GM19025 (cell line): ENCODE measurements at regions not wholly inside any gene's neighbourhood (a gene's known extent, or its start where the extent isn't known, plus 50 kb on each side); places are given as distances from the start of the nearest gene placed in this dataset.

Source experiments
- ATAC-seq: cut with Tn5 transposase; IDR thresholded peaks from one replicate; pipeline ENCODE4 v1.9.1; 2021; ENCODE audit warnings: mild to moderate bottlenecking, low read depth, moderate library complexity; ENCODE audit not compliant: unreplicated experiment

GRCh38 chr20:22335210-22335609 is 249.2 kb downstream of the FOXA2 start:
- ATAC-seq: no peak

- no peak for ATAC-seq
These were observed 250.4 kb downstream of the FOXA2 start for GRCh38 chr20:22333885-22334545.

- ATAC-seq: no peak
These were observed 259.9 kb downstream of the FOXA2 start for GRCh38 chr20:22324505-22324904.

GRCh38 chr20:22322513-22322912 is 261.9 kb downstream of the FOXA2 start:
- ATAC-seq: no peak

GRCh38 chr20:22321191-22321590 is 263.2 kb downstream of the FOXA2 start:
- no peak for ATAC-seq

GRCh38 chr20:22320245-22320915 is 264.0 kb downstream of the FOXA2 start:
- ATAC-seq: no peak

- no peak for ATAC-seq
These were observed 268.6 kb downstream of the FOXA2 start for GRCh38 chr20:22315771-22316170.

- no peak for ATAC-seq
These were observed 269.3 kb downstream of the FOXA2 start for GRCh38 chr20:22315073-22315472.

GRCh38 chr20:22312744-22313346 is 271.5 kb downstream of the FOXA2 start:
- ATAC-seq: no peak

- ATAC-seq: no peak
These were observed 275.4 kb downstream of the FOXA2 start for GRCh38 chr20:22308934-22309333.

GRCh38 chr20:22307409-22307808 is 277.0 kb downstream of the FOXA2 start:
- no peak for ATAC-seq

- no peak for ATAC-seq
These were observed 279.0 kb downstream of the FOXA2 start for GRCh38 chr20:22305381-22305780.

GRCh38 chr20:22303523-22303922 is 280.8 kb downstream of the FOXA2 start:
- ATAC-seq: no peak

- ATAC-seq: no peak
These were observed 282.3 kb downstream of the FOXA2 start for GRCh38 chr20:22302039-22302438.

GRCh38 chr20:22293886-22294285 is 290.5 kb downstream of the FOXA2 start:
- no peak for ATAC-seq

GRCh38 chr20:22289442-22289841 is 294.9 kb downstream of the FOXA2 start:
- no peak for ATAC-seq

- ATAC-seq: no peak
These were observed 295.4 kb downstream of the FOXA2 start for GRCh38 chr20:22288957-22289356.

- ATAC-seq: no peak
These were observed 296.2 kb downstream of the FOXA2 start for GRCh38 chr20:22288156-22288555.

GRCh38 chr20:22285555-22285954 is 298.8 kb downstream of the FOXA2 start:
- no peak for ATAC-seq

GRCh38 chr20:22282696-22283095 is 301.7 kb downstream of the FOXA2 start:
- ATAC-seq: no peak

GRCh38 chr20:22274330-22274729 is 310.0 kb downstream of the FOXA2 start:
- ATAC-seq: no peak

GRCh38 chr20:22268675-22269074 is 315.7 kb downstream of the FOXA2 start:
- ATAC-seq: no peak
